ENCODE measurements at regions not wholly inside any gene's neighbourhood (a gene's known extent, or its start where the extent isn't known, plus 50 kb on each side); places are given as distances from the start of the nearest gene placed in this dataset.
"Not testable (repeated sequence)": the region's sequence is repeated elsewhere in the genome, so short reads cannot be mapped to it uniquely, and the experiment has no call there.

- H3K4me3 ChIP-seq (replicated peaks; ENCODE audit: low read depth, low read length), result no peak overlapping the region
- no peak for DNase-seq (ENCODE audit: low read depth)
- TF ChIP-seq CTCF (IDR thresholded peaks at IDR 0.05; ENCODE audit: low read length, missing control alignments), result no peak
Observed at GRCh38 chr16:65815707-65816106, 550.8 kb upstream of the CDH5 start.

- DNase-seq (ENCODE audit: low read depth); H3K4me3 ChIP-seq (replicated peaks; ENCODE audit: low read depth, low read length): not testable (repeated sequence)
Observed at GRCh38 chr16:65813879-65814278, 552.6 kb upstream of the CDH5 start.

GRCh38 chr16:65809627-65810026, 556.9 kb upstream of the CDH5 start:
- no peak for DNase-seq (ENCODE audit: low read depth)
- no peak for TF ChIP-seq CTCF (IDR thresholded peaks at IDR 0.05; ENCODE audit: low read length, missing control alignments)
- H3K4me3 ChIP-seq (replicated peaks; ENCODE audit: low read depth, low read length), result no peak overlapping the region

GRCh38 chr16:65808790-65809189, 557.7 kb upstream of the CDH5 start:
- no peak for DNase-seq (ENCODE audit: low read depth)
- H3K4me3 ChIP-seq (replicated peaks; ENCODE audit: low read depth, low read length), result no peak overlapping the region
- TF ChIP-seq CTCF (IDR thresholded peaks at IDR 0.05; ENCODE audit: low read length, missing control alignments), result no peak

GRCh38 chr16:65807858-65808257, 558.6 kb upstream of the CDH5 start:
- no peak for TF ChIP-seq CTCF (IDR thresholded peaks at IDR 0.05; ENCODE audit: low read length, missing control alignments)
- no peak for DNase-seq (ENCODE audit: low read depth)
- no peak overlapping the region for H3K4me3 ChIP-seq (replicated peaks; ENCODE audit: low read depth, low read length)

GRCh38 chr16:65805704-65806103, 560.8 kb upstream of the CDH5 start:
- not testable (repeated sequence) for H3K4me3 ChIP-seq (replicated peaks; ENCODE audit: low read depth, low read length); DNase-seq (ENCODE audit: low read depth)

- DNase-seq (ENCODE audit: low read depth), result no peak
- no peak overlapping the region for H3K4me3 ChIP-seq (replicated peaks; ENCODE audit: low read depth, low read length)
- no peak for TF ChIP-seq CTCF (IDR thresholded peaks at IDR 0.05; ENCODE audit: low read length, missing control alignments)
Observed at GRCh38 chr16:65796481-65796880, 570.0 kb upstream of the CDH5 start.

- no peak for DNase-seq (ENCODE audit: low read depth)
- no peak overlapping the region for H3K4me3 ChIP-seq (replicated peaks; ENCODE audit: low read depth, low read length)
- no peak for TF ChIP-seq CTCF (IDR thresholded peaks at IDR 0.05; ENCODE audit: low read length, missing control alignments)
Observed at GRCh38 chr16:65794973-65795372, 571.5 kb upstream of the CDH5 start.
